GM21367 (cell line): ENCODE measurements at regions not wholly inside any gene's neighbourhood (a gene's known extent, or its start where the extent isn't known, plus 50 kb on each side); places are given as distances from the start of the nearest gene placed in this dataset.

Experiments
- ATAC-seq: cut with Tn5 transposase; IDR thresholded peaks from one replicate; pipeline ENCODE4 v1.9.1; 2021; ENCODE audit not compliant: unreplicated experiment

DNA sequence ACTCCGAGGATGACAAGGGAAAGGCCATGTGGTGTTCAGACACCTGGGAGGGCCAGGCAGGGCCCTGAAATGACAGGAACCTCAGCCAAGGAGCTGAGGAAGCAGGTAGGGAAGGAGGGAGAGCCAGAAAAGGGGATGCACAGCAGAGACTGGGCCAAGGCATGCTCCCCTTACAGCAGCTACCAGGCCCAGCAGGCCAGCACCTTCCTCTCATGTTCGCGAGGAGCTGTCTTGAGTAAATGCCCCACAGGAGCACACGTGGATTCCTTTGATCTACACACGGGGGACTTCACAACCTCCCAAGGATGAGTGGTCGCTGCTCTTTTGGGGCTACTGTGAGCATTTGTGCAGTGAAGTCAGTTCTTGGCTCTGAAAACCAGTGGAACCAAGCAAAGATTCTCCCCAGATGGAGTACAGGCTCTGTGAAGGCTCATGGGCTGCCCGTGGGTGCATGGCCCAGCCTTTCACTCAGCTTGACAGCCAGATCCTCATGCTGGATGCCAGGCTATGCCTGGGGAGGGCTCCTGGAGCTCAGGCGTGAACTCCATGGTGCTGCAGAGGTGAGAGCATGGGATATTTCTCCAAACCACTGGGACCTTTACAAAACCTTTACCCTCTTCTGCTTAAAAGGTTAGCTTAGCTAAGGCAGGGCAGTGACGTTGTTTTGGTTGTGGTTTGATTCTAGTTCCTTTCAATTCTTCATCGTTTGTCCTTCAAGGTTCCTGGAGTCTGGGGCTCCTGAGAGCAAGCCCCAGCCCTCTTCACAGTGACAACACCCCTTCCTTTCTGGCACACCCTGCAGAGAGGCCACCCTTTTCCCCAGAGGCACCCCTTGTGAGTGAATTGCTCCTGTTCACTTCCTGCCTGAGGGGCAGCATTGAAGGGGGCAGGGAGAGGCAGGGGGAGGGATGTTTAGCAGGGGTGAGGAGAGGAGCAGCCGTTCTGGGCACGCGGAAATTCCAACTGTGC lies 74.2 kb upstream of the ZPBP start:
- ATAC-seq, result peak; percentile 53

DNA sequence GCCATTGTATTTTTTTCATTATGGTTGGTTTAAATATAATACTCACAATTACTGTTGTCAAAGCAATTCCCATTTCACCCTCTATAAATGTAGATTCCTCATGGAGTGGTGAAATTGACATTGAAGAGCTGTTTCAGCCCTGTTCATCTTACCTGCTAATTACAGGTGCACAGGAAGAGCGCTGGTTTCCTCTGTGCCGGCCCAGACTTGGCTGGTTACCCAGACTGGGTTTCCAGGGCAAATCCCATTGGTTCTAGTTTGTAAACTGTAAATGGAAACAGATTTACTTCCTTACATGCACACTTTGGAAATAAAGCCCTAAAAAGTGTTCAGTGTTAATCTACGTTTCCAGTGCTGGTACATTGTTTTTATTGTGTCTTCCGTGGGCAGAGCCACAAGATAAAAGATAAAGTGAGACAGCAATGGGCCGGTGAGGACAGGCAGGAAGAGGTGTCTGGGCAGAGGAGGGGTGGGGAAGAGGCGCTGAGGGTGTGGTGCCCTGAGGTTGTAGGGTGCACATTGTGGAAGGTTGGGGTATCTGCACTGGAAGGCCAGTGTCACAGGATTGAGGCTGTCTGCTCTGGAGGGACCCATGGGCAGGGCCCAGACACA lies 71.6 kb upstream of the ZPBP start:
- ATAC-seq, result no peak

DNA sequence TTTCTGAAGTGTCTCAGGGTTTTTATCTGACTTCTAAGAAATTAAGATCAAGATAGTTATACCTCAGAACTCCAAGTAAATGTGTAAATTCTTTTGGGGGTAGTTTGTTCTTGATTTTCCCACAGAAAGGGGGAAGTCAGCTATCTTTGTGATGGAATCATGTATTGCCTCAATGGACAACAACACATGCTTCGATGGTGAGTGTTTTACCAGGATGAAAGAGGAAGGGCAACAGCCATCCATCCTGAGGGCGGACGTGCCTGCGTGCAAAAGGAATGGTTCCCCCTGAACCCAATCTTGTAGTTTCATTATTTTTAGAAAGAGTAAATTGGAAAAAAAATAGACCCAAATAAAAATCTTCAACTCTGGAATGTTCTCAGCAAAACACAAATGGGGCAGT lies 67.2 kb upstream of the ZPBP start:
- ATAC-seq, result no peak

DNA sequence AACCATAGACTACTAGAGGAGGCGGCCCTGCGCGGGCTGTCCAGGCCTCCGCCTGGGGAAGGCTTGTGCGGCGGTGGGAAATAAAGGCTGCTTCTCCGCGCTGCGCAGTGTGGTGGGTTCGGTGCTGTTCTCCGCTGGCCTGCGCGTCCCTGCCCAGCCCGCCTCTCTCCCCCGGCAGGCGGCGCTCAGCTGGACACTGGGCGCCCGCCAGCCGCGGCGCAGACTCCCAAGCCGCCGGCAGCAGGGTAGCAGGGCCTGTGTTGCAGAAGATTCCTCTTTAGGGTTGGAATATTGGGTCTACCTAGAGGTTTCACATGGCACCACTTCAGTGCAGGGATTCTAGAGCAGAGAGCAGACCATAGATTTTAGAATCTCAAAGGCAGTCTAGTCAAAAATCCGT lies 66.1 kb upstream of the ZPBP start:
- no peak for ATAC-seq

DNA sequence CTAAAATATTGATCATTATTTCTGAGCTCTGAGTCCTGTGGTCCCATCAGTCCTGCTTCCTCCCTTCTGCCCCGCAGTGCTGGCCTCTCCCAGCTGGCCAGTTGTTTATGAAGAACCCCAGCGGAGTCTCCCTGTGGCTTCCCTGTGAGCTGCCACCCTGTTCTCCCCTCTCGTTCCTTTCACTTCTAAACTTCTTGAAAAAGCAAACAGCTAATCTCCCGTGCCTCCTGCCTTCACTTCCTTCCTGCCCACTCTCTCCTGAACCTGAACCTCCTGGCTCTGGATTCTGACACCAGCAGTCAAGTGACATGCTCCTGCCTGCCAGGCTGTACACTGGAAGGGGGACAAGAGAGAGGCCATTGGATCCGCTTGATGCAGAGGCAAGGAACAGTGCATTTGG lies 63.7 kb upstream of the ZPBP start:
- ATAC-seq, result no peak

DNA sequence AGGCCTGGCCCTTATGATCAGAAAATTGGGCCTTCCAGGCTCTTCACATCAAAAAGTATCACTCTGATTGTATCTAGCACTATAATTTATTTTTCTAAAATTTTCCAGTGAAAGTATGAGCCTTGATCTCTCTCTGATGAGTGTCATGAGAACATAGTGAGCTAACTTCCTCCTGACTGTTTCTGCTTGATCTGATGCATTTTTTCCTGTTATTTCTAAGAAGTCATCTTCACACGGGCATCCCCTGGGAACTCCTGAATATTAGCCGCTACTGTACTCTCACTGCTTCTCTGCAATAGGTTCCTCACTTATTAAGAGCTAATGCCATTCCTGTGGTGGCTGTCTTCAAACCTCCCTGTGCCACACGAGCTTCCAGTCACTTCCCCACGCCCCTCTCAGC lies 63.1 kb upstream of the ZPBP start:
- ATAC-seq, result no peak

DNA sequence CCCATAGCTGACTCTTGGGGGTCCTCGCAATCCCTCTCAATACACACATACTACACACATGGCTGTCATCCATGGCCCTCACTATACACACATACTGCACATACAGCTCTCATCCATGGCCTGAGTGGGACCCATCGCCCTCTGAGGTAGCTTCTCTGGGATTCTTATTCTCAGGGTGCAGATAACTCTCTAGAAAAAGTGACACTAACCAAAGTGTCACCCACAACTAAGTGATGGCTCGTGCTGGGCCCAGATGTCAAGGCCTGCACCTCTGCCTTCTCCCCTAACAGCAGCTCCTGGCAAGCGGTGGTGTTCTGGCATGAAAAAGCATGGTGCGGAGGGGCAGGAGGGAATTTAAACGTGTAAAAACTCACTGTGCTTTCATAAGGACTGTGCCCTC lies 62.7 kb upstream of the ZPBP start:
- ATAC-seq, result no peak

DNA sequence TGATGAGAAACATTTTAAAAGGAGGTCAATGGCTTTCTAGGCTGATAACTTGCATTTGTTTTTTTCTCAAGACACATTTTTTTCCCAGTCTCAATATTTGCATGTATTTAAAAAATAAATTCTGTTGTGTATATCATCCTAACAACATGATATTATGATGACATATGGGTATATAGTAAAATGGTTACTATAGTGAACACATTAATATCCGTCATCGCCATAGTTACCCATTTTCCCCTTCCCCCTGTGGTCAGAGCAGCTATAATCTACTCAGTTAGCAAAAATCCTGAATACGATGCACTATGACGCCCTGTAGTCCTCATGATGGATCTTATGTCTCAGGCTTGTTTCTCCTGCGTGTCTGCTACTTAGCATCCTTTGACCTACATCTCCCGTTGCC lies 60.9 kb upstream of the ZPBP start:
- no peak for ATAC-seq

DNA sequence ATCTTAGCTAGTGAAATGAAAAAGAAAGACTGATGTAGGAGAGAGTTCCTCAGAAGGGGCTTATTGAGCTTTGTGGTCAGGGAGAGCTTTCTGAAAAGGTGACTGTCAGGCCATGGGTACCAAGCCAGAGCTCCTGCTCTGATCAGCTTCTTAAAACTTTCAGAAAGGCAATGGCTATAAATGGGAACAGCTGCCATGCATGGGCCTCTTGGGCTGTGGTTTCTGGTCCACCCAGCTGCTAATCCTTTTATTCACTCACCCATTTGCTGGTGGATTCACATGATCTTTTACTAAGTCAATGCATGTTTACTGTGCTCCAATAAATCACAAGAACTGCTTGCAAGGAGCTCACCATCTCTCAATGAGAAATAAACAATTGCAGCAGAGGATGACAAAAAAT lies 60.1 kb upstream of the ZPBP start:
- no peak for ATAC-seq

DNA sequence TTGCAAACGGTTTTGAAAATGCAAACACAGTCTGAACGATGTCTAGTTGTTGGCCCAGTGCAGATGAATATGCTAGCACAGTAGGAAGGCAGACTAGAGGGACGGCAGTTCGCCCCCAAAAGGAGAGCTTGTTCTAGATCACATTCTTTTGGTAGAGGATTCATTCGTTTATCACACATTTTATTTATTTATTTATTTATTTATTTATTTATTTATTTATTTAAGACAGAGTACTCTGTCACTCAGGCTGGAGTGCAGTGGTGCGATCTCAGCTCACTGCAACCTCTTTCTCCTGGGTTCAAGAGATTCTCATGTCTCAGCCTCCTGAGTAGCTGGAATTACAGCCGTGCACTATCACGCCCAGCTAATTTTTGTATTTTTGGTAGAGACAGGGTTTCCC lies 59.4 kb upstream of the ZPBP start:
- no peak for ATAC-seq

DNA sequence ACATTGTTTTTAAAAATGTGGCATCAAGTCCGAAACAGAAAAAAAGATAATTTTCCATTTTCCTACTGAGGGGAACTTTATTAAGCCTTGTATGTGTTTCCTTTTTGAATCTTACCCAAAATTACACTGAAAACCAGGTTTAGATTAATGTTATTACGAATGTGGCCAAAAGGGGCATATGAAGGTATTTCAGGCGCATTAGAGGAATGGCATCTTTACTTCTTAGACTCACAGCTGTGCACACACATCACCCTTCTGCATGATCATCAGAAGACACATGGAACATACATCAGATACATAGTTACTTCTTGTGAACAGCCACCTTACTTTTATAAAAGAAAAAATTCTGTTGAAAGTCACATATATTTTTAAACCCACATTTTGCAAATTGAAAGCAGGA lies 58.6 kb upstream of the ZPBP start:
- no peak for ATAC-seq

DNA sequence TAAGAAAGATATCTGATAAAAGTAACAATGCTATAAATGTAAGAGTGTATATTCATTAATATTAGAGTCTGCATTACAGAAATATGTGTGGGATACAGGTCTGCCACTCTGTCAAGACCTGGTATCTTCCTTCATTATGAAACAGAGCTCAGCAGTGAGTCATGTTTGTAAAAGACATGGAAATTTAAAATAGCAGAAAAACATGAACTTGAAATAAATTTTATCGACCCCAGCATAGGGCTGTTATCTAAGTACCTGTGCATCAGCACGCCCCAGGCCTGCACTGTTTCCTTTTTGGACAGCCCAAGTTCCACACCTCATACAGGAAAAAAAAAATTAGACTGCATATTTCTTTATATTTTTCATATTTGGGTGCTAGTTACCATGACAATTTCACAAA lies 58.0 kb upstream of the ZPBP start:
- no peak for ATAC-seq

DNA sequence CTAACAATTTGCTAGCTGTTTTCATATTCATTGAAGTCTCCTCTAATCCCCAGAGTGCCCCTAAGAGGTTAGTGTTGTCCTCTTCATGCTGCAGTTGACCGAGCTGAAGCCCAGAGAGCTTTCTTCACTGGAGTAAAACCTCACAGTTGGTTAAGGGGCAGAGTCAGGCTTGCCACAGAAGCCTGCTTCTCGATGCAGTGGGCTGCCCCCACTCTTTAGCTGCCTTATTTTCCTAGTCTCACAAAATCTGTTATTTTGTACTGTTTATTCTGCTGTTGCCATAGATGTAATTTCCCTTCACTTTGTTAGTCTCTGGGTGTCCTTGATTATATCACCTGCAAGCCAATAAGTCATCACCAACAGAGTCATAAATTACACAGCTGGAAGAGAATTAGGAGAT lies 56.3 kb upstream of the ZPBP start:
- no peak for ATAC-seq

DNA sequence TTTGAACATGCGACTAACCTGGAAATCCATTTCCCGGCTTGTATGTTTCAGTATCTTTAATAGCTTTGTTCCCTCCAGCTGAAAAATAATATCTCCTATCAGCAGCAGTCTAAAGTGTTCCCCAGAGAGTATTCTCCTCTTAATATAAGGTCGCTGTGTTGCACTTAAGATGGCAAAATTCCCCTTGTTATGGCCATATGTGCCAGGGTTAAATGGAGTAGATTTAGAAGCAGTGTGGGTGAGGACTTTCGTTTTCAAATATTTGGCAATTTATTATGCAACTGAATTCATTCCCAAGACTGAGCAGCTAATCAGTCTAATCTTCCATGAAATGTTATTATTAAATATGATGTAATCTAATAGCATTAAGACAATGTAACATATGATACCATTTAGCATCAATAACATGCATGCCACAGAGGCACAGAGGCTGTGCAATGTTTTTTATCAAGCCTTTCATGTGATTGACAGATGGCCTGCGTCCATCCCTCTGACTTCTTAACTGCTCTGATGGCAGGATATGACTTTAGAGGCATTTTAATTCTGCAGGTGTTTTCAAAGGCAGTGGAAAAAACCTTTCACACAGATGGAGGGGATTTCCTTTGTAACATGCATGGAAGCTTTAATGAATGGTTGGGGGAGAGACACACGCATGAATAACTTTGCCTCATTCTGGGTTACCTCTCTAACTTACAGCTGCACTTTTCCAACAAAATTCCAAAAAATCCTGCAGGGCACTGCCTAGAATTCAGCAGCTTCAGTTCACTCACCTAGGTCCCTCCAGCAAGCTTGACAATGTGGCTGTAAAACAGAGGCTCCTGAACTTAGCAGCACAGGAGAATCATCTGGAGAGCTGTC lies 55.1 kb upstream of the ZPBP start:
- peak; percentile 39 for ATAC-seq

DNA sequence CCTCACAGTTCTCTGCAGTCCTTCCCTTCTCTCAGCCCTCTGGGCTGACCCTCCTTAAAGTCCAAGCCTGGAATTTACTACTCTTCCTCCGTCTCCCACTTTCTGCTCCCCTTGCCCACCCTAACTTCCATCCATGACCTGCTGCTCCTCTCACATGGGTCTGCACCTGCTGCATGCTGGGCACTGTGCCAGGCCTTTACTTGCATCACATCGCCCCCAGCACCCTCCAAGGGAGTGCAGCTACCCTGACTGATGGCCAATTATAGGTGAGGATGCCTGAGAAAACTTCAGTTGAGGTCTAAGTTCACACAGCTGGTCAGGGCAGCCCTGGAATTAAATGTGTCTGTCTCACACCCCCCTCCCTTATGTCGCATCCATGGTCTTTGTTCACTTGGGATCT lies 53.6 kb upstream of the ZPBP start:
- ATAC-seq, result no peak

DNA sequence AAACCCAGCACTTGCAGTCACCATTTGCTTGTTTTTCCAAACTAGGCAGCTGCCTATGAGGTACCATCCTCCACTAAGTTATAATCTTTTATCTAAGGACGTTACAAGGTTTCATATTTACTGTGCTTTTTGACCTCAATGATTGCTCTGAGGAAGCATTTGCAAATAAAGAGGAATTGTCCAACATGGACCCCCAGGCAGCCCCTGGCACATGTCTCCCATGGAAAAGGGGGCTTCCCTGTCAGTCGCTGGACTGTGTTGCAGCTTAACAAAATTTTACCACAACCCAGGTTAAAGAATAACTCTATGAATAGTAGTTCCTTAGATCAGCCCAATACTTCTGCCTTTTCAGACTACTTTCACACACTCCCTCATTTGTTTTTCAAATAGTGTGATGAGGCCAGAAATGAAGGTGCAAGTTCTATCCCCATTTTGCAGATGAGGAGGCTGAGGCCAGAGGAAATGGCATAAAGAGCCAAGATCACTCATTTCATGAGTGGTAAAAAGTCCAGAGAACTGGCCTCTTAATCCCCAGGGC lies 52.8 kb upstream of the ZPBP start:
- ATAC-seq, result peak; percentile 31

DNA sequence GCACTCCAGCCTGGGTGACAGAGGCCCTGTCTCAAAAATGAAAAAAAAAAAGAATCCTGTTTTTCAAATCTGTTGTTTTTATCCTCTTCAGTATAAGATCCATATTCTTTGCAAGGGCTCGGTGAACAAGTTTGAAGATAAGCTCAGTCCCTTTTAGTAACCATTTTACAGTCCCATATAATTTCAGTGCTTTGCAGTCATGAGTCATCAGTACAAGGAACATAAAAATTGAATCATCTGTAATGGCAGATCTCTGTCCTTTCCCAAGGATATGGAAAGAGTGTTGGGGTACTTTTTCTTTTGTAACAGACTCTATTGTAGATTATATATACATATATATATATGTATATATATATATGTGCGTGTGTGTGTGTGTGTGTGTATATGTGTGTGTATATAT lies 52.2 kb upstream of the ZPBP start:
- ATAC-seq, result no peak
